Heart right ventricle (tissue), 16 donors: ENCODE measurements at regions not wholly inside any gene's neighbourhood (a gene's known extent, or its start where the extent isn't known, plus 50 kb on each side); places are given as distances from the start of the nearest gene placed in this dataset.
A peak's percentile ranks its signal among the peaks of the same experiment; 100 is the strongest.

ENCODE experiments used
- ATAC-seq, 8 donors: fragments of 200-7000 bp; cut with Tn5 transposase; one replicate each; pipeline ENCODE4 v1.9.1; 2020; ENCODE audit warnings: mild to moderate bottlenecking in 8 of 8, moderate library complexity in 8 of 8, moderate number of reproducible peaks in 1 of 8
- DNase-seq, 2 donors: peaks; one replicate each; pipeline ENCODE4 v3.0.0-alpha.2; 2020
- H3K27ac ChIP-seq, 10 donors: fragments of 200-600 bp; sonication (generic) in 2 of 10; one replicate each; pipeline versions ENCODE4 v1.5.0 to v1.8.0; 2020 to 2022; ENCODE audit warnings: mild to moderate bottlenecking in 3 of 10
- H3K27me3 ChIP-seq, 7 donors: fragments of 200-600 bp; one replicate each; pipeline ENCODE4 v1.8.0; 2021 to 2022; ENCODE audit warnings: mild to moderate bottlenecking in 2 of 7
- H3K36me3 ChIP-seq, 9 donors: fragments of 200-600 bp; sonication (generic) in 1 of 9; one replicate each; pipeline versions ENCODE4 v1.5.0 to v1.8.0; 2020 to 2022; ENCODE audit warnings: mild to moderate bottlenecking in 2 of 9
- H3K4me1 ChIP-seq, 9 donors: fragments of 200-600 bp; sonication (generic) in 1 of 9; one replicate each; pipeline versions ENCODE4 v1.5.0 to v1.8.0; 2020 to 2022; ENCODE audit warnings: mild to moderate bottlenecking in 4 of 9
- H3K4me3 ChIP-seq, 10 donors: fragments of 200-600 bp; sonication (generic) in 2 of 10; one replicate each; pipeline versions ENCODE4 v1.5.0 to v1.8.0; 2020 to 2022; ENCODE audit warnings: mild to moderate bottlenecking in 7 of 10, moderate library complexity in 2 of 10
- H3K9me3 ChIP-seq, 11 donors: fragments of 200-600 bp in 10 of 11; sonication (generic) in 2 of 11; one replicate each; pipeline versions ENCODE4 v1.5.0 to v1.8.0; 2013 to 2022; ENCODE audit warnings: mild to moderate bottlenecking in 2 of 11, control low read depth in 1 of 11, moderate library complexity in 1 of 11
- WGBS, 2 donors: extraction: QIAGEN DNeasy Blood & Tissue Kit; methylation state at CpG; one replicate each; pipeline ENCODE4 v1.1.7; 2013; ENCODE audit warnings: inconsistent platforms in 1 of 2; 5-methylcytosine and 5-hydroxymethylcytosine counted together
- intact Hi-C, 10 donors: fragments of 100-400 bp; cut with DNase I; formaldehyde crosslinking; loops; one replicate each; pipeline versions ENCODE4 v1.11.1 to v1.14.2; 2022
- TF ChIP-seq, protein P1 (sequence below), 9 donors: fragments of 200-600 bp; sonication (generic) in 2 of 9; IDR thresholded peaks; one replicate each; pipeline versions ENCODE4 v1.5.0 to v1.8.0; 2021 to 2022; ENCODE audit warnings: antibody characterized with exemption in 9 of 9, mild to moderate bottlenecking in 5 of 9, moderate library complexity in 1 of 9
- donor health status: Arrhythmogenic right ventricular cardiomyopathy.
- donor health status: ischemic (EF 13 %, LVEDD 7.1; RV severe dilation, severe dysfunction).
- donor health status: healthy with polysubstance abuse.
- donor health status: DM: no; HTN: yes; CAD: no.
- donor health status: DM: no; HTN: no; CAD: no.
- donor health status: ischemic (EF 25% LVEDD 6.9; RV normal size, moderate dysfunction).
- donor health status: ischemic (EF 25% LVEDD 5.7; RV mildly dilated, moderate dysfunction).
- donor health status: healthy.
- donor health status: DM: yes; HTN: yes; CAD: no.
- donor health status: Ischemic cardiomyopathy.
- donor health status: ischemic (EF 35%, LVEDD 5.7; RV mildly dilated, moderate dysfunction).
- donor health status: nonischemic (EF 11% LVEDD 7.7; RV severe dilation, severe dysfunction).
- donor health status: DM: yes; HTN: yes; CAD: no.
- donor health status: PGD.
- donor health status: ischemic (EF 29% LVEDD 5.4; RV normal size, mild dysfunction).
- donor health status: nonischemic (EF 23%, LVEDD 6.1; RV moderate dilation, normal function).

- 82 to 91% methylated on average over 1 of the region's 1 CpG for WGBS, 2 donors
- intact Hi-C loops = loop anchor here in 2 of 10 donors (10.0 kb wide), 1 partner anchor 263 kb away; no protein-coding TSS in a partner anchor
Measured at GRCh38 chr9:12988258-12988657, 213.4 kb downstream of the LURAP1L start.

GRCh38 chr9:12989669-12990068 lies 214.8 kb downstream of the LURAP1L start:
- TF ChIP-seq, protein P1, sequence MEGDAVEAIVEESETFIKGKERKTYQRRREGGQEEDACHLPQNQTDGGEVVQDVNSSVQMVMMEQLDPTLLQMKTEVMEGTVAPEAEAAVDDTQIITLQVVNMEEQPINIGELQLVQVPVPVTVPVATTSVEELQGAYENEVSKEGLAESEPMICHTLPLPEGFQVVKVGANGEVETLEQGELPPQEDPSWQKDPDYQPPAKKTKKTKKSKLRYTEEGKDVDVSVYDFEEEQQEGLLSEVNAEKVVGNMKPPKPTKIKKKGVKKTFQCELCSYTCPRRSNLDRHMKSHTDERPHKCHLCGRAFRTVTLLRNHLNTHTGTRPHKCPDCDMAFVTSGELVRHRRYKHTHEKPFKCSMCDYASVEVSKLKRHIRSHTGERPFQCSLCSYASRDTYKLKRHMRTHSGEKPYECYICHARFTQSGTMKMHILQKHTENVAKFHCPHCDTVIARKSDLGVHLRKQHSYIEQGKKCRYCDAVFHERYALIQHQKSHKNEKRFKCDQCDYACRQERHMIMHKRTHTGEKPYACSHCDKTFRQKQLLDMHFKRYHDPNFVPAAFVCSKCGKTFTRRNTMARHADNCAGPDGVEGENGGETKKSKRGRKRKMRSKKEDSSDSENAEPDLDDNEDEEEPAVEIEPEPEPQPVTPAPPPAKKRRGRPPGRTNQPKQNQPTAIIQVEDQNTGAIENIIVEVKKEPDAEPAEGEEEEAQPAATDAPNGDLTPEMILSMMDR (IDR thresholded peaks at IDR 0.05) = no peak
- H3K4me3 ChIP-seq = no peak overlapping the region
- H3K36me3 ChIP-seq = no peaks in the 10 kb centered on the region
- intact Hi-C loops = loop anchor here in 2 of 10 donors (10.0 kb wide), 1 partner anchor 265 kb away; no protein-coding TSS in a partner anchor
- no peak overlapping the region for H3K27ac ChIP-seq
- H3K9me3 ChIP-seq = no peaks in the 10 kb centered on the region
- H3K4me1 ChIP-seq = no peaks in the 10 kb centered on the region
- DNase-seq (no peak), ATAC-seq (no peak)
- no peaks in the 10 kb centered on the region for H3K27me3 ChIP-seq

More at GRCh38 chr9:12988258-12988657, 213.4 kb downstream of the LURAP1L start:
- Histone ChIP-seq H3K27me3 (no peaks in the 10 kb centered on the region), H3K4me3 (no peak overlapping the region), H3K4me1 (no peaks in the 10 kb centered on the region), H3K36me3 (no peaks in the 10 kb centered on the region), H3K9me3 (no peaks in the 10 kb centered on the region), H3K27ac (no peak overlapping the region)
- TF ChIP-seq, protein P1 (IDR thresholded peaks at IDR 0.05) = peak in 1 of 9 donors; percentile 10
- no peak for DNase-seq
- ATAC-seq = no peak

DNA sequence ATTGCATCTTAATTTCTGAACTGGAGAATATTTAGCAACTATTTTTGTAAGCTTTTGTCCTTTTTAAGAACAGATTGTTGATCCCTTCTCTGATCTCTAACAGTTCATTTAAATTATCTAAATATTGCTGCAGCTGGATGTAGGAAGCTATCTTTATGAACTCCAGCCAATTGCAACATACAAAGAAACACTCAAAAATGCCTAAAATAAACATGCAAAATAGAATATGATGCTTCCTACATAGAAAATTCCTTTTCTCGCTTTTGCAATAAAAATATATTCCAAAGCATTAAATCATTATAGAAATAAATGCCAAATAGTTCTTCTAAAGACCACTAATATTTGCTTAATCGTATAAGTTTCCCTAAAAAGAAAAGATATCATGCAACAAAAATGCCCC lies 218.6 kb downstream of the LURAP1L start:
- no peak overlapping the region for H3K4me3 ChIP-seq
- H3K27ac ChIP-seq = no peak overlapping the region
- no peaks in the 10 kb centered on the region for H3K9me3 ChIP-seq
- no peaks in the 10 kb centered on the region for H3K27me3 ChIP-seq
- intact Hi-C loops = no loop called here
- TF ChIP-seq, protein P1 (IDR thresholded peaks at IDR 0.05) = no peak
- ATAC-seq = no peak
- WGBS, 2 donors = 71 to 78% methylated on average over 2 of the region's 2 CpGs
- H3K4me1 ChIP-seq = peaks cover 0 to 8% (median 0%) of the 10 kb centered on the region in 9 donors
- DNase-seq = no peak
- H3K36me3 ChIP-seq = no peaks in the 10 kb centered on the region

DNA sequence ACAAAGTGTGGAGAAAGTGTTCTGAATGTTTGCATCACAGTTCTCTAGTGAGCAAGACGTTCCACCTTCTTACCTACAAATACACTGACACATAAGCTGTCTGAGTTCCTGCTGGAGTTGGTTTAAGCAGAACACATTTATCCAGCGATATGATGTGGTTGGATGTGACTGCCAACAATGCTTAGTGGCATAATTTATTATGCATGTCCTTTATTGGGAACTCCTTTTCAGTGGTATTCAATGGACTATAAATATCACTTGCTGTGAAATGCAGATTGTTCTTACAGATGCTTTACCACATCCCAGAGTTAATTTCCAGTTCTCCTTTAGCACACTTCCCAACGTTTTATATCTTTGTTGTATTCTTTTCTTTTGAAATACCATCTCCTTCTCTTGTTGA lies 222.2 kb downstream of the LURAP1L start:
- intact Hi-C loops = no loop called here
- Histone ChIP-seq H3K27me3 (no peaks in the 10 kb centered on the region), H3K4me1 (peaks cover 0 to 14% (median 0%) of the 10 kb centered on the region in 9 donors), H3K27ac (no peak overlapping the region), H3K36me3 (no peaks in the 10 kb centered on the region), H3K4me3 (no peak overlapping the region), H3K9me3 (no peaks in the 10 kb centered on the region)
- 16 to 31% methylated on average over 3 of the region's 3 CpGs for WGBS, 2 donors
- no peak for ATAC-seq
- DNase-seq = no peak
- TF ChIP-seq, protein P1 (IDR thresholded peaks at IDR 0.05) = no peak
